HG03520 (cell line): ENCODE measurements at regions not wholly inside any gene's neighbourhood (a gene's known extent, or its start where the extent isn't known, plus 50 kb on each side); places are given as distances from the start of the nearest gene placed in this dataset.
"Not testable (repeated sequence)": the region's sequence is repeated elsewhere in the genome, so short reads cannot be mapped to it uniquely, and the experiment has no call there.

ENCODE experiments used
- ATAC-seq: cut with Tn5 transposase; IDR thresholded peaks from one replicate; pipeline ENCODE4 v1.9.1; 2021; ENCODE audit warnings: mild to moderate bottlenecking, moderate library complexity; ENCODE audit not compliant: unreplicated experiment

GRCh38 chr3:74288761-74289160 lies 325.7 kb downstream of the CNTN3 start:
- ATAC-seq = no peak

GRCh38 chr3:74287557-74287956 lies 326.9 kb downstream of the CNTN3 start:
- no peak for ATAC-seq

GRCh38 chr3:74282202-74282601 lies 332.3 kb downstream of the CNTN3 start:
- no peak for ATAC-seq

- no peak for ATAC-seq
These were observed 332.8 kb downstream of the CNTN3 start for GRCh38 chr3:74281705-74282104.

GRCh38 chr3:74273555-74274402 lies 340.7 kb downstream of the CNTN3 start:
- no peak for ATAC-seq

- no peak for ATAC-seq
These were observed 341.4 kb downstream of the CNTN3 start for GRCh38 chr3:74273091-74273490.

- no peak for ATAC-seq
These were observed 342.9 kb downstream of the CNTN3 start for GRCh38 chr3:74271541-74271940.

- no peak for ATAC-seq
These were observed 344.8 kb downstream of the CNTN3 start for GRCh38 chr3:74269689-74270088.

GRCh38 chr3:74268753-74269152 lies 345.7 kb downstream of the CNTN3 start:
- no peak for ATAC-seq

GRCh38 chr3:74267588-74268184 lies 346.8 kb downstream of the CNTN3 start:
- ATAC-seq = peak; percentile 48

GRCh38 chr3:74267131-74267530 lies 347.3 kb downstream of the CNTN3 start:
- no peak for ATAC-seq

- ATAC-seq = no peak
These were observed 349.4 kb downstream of the CNTN3 start for GRCh38 chr3:74265069-74265468.

GRCh38 chr3:74263031-74263430 lies 351.4 kb downstream of the CNTN3 start:
- ATAC-seq = no peak

GRCh38 chr3:74233091-74233490 lies 381.4 kb downstream of the CNTN3 start:
- no peak for ATAC-seq

GRCh38 chr3:74217467-74217866 lies 397.0 kb downstream of the CNTN3 start:
- no peak for ATAC-seq

- no peak for ATAC-seq
These were observed 400.2 kb downstream of the CNTN3 start for GRCh38 chr3:74214286-74214685.

GRCh38 chr3:74210739-74211138 lies 403.7 kb downstream of the CNTN3 start:
- no peak for ATAC-seq

GRCh38 chr3:74200952-74201351 lies 413.5 kb downstream of the CNTN3 start:
- ATAC-seq = no peak

GRCh38 chr3:74178664-74179063 lies 435.8 kb downstream of the CNTN3 start:
- not testable (repeated sequence) for ATAC-seq

GRCh38 chr3:74173090-74173489 lies 441.4 kb downstream of the CNTN3 start:
- no peak for ATAC-seq

- no peak for ATAC-seq
These were observed 446.5 kb downstream of the CNTN3 start for GRCh38 chr3:74167926-74168325.

GRCh38 chr3:74165211-74165610 lies 449.2 kb downstream of the CNTN3 start:
- no peak for ATAC-seq
